ENCODE measurements at regions not wholly inside any gene's neighbourhood (a gene's known extent, or its start where the extent isn't known, plus 50 kb on each side); places are given as distances from the start of the nearest gene placed in this dataset.

- TF ChIP-seq CTCF (conservative IDR thresholded peaks at IDR 0.05; ENCODE audit: low read depth, low read length), result no peak
Measured at GRCh38 chr7:46522354-46522906, 601.4 kb upstream of the IGFBP3 start.

GRCh38 chr7:46518713-46519112 is 597.6 kb upstream of the IGFBP3 start:
- H4K20me1 ChIP-seq (ENCODE audit: insufficient read depth), result no peaks in the 10 kb centered on the region
- H3K27ac ChIP-seq, result no peak overlapping the region
- no peak overlapping the region for H3K4me3 ChIP-seq (IDR thresholded peaks at IDR 0.05; ENCODE audit: insufficient read depth, low read depth, low read length)
- H2AFZ ChIP-seq (ENCODE audit: low read depth), result no peak overlapping the region
- no peak overlapping the region for H3K9ac ChIP-seq
- H3K4me2 ChIP-seq, result no peak overlapping the region
- H3K79me2 ChIP-seq (ENCODE audit: insufficient read depth, low read depth), result no peaks in the 10 kb centered on the region
- peaks cover 20% of the 10 kb centered on the region for H3K4me1 ChIP-seq (ENCODE audit: low read depth, poor library complexity, severe bottlenecking)
- H3K27me3 ChIP-seq (ENCODE audit: insufficient read depth, low read depth), result no peaks in the 10 kb centered on the region
- TF ChIP-seq CTCF (conservative IDR thresholded peaks at IDR 0.05; ENCODE audit: low read depth, low read length), result no peak
- no peaks in the 10 kb centered on the region for H3K36me3 ChIP-seq (ENCODE audit: insufficient read depth)

More at GRCh38 chr7:46522354-46522906, 601.4 kb upstream of the IGFBP3 start:
- Histone ChIP-seq H3K4me1 (ENCODE audit: low read depth, poor library complexity, severe bottlenecking) (no peaks in the 10 kb centered on the region), H3K4me3 (IDR thresholded peaks at IDR 0.05; ENCODE audit: insufficient read depth, low read depth, low read length) (no peak overlapping the region), H4K20me1 (ENCODE audit: insufficient read depth) (no peaks in the 10 kb centered on the region), H3K27me3 (ENCODE audit: insufficient read depth, low read depth) (no peaks in the 10 kb centered on the region), H2AFZ (ENCODE audit: low read depth) (no peak overlapping the region), H3K4me2 (no peak overlapping the region), H3K36me3 (ENCODE audit: insufficient read depth) (no peaks in the 10 kb centered on the region), H3K79me2 (ENCODE audit: insufficient read depth, low read depth) (no peaks in the 10 kb centered on the region), H3K27ac (no peak overlapping the region), H3K9ac (no peak overlapping the region)

- Histone ChIP-seq H3K27ac (peak overlapping the region; percentile 46), H3K79me2 (ENCODE audit: insufficient read depth, low read depth) (no peaks in the 10 kb centered on the region), H4K20me1 (ENCODE audit: insufficient read depth) (no peaks in the 10 kb centered on the region), H3K27me3 (ENCODE audit: insufficient read depth, low read depth) (no peaks in the 10 kb centered on the region), H3K4me1 (ENCODE audit: low read depth, poor library complexity, severe bottlenecking) (peaks cover 20% of the 10 kb centered on the region), H3K9ac (no peak overlapping the region), H3K4me3 (IDR thresholded peaks at IDR 0.05; ENCODE audit: insufficient read depth, low read depth, low read length) (no peak overlapping the region), H3K4me2 (peak overlapping the region; percentile 31), H2AFZ (ENCODE audit: low read depth) (no peak overlapping the region), H3K36me3 (ENCODE audit: insufficient read depth) (no peaks in the 10 kb centered on the region)
- TF ChIP-seq CTCF (conservative IDR thresholded peaks at IDR 0.05; ENCODE audit: low read depth, low read length), result no peak
Measured at GRCh38 chr7:46515844-46516590, 594.9 kb upstream of the IGFBP3 start.

- Histone ChIP-seq H3K79me2 (ENCODE audit: insufficient read depth, low read depth) (no peaks in the 10 kb centered on the region), H4K20me1 (ENCODE audit: insufficient read depth) (no peaks in the 10 kb centered on the region), H3K36me3 (ENCODE audit: insufficient read depth) (no peaks in the 10 kb centered on the region), H3K9ac (no peak overlapping the region), H3K27ac (no peak overlapping the region), H3K27me3 (ENCODE audit: insufficient read depth, low read depth) (no peaks in the 10 kb centered on the region), H2AFZ (ENCODE audit: low read depth) (no peak overlapping the region), H3K4me2 (no peak overlapping the region), H3K4me3 (IDR thresholded peaks at IDR 0.05; ENCODE audit: insufficient read depth, low read depth, low read length) (no peak overlapping the region), H3K4me1 (ENCODE audit: low read depth, poor library complexity, severe bottlenecking) (peaks cover 20% of the 10 kb centered on the region)
- TF ChIP-seq CTCF (conservative IDR thresholded peaks at IDR 0.05; ENCODE audit: low read depth, low read length), result no peak
Measured at GRCh38 chr7:46513447-46513848, 592.4 kb upstream of the IGFBP3 start.
